ENCODE measurements at regions not wholly inside any gene's neighbourhood (a gene's known extent, or its start where the extent isn't known, plus 50 kb on each side); places are given as distances from the start of the nearest gene placed in this dataset.
"Not testable (repeated sequence)": the region's sequence is repeated elsewhere in the genome, so short reads cannot be mapped to it uniquely, and the experiment has no call there.

DNA sequence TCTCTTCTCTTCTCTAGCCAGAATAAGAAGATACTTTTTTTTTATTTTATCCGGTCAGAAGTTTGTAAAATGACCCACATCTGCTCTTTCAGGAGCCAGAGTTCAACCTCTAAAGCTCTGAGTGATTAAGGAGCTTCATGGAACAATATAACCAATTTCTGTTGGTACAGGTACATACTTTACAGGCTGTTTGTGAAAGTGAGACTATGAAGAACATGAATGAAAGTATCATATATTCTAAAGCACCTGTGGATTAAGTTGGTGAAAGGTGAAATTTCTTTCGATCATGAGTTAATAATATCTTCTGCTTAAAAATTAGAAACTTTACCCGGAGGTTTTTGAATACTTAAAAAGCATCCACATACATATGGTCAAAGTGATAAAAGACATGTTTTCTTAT, 65.2 kb downstream of the DMRT2 start:
- no peak for DNase-seq (ENCODE audit: low spot score)
- intact Hi-C loops (cut with DNase I) = no loop called here
- ATAC-seq = no peak

- ATAC-seq (no peak), DNase-seq (ENCODE audit: low spot score) (no peak)
- intact Hi-C loops (cut with DNase I) = no loop called here
These were observed 67.3 kb downstream of the DMRT2 start for GRCh38 chr9:1117439-1117838.

- intact Hi-C loops (cut with DNase I) = no loop called here
- ATAC-seq = no peak
- no peak for DNase-seq (ENCODE audit: low spot score)
These were observed 70.5 kb downstream of the DMRT2 start for GRCh38 chr9:1120500-1121165.

DNA sequence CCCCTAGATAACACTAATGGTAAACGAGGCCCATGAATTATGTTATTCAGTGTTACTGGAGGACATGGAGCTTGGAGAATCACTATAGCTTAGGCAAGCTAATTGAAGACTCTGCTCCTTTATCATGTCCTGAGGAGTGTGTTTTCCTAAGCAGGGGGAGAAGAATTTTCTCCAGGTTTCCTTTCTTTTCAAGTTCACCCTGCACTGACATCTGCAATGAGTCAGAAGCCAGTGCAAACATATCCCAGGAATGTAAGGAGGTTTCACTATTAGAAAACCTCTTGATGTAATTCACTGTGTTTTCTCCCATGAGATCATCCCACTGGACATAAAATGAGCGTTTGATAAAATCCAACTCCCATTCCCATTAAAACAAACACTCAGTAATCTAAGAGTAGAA, 75.6 kb downstream of the DMRT2 start:
- intact Hi-C loops (cut with DNase I) = no loop called here
- ATAC-seq (no peak), DNase-seq (ENCODE audit: low spot score) (no peak)

GRCh38 chr9:1128046-1128445, 77.9 kb downstream of the DMRT2 start:
- ATAC-seq (no peak), DNase-seq (ENCODE audit: low spot score) (no peak)
- intact Hi-C loops (cut with DNase I) = no loop called here

DNA sequence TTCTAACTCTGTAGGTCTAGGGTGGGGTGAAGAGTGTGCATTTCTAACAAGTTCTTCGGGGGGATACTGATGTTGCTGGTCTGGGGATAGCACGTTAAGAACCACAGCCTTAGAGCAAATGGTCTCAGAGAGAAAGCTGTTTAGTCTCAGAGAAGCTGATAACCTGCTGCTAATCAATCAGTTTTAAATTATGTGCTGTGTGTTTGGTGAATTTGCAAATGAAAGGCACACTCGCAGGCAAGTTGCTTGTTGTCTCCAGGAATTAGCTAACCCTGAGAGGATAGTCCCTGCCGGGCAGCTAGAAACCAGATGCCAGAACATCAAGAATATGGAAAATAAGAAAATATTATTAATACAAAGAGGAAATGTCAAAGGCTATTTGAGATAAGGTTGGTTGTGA, 79.2 kb downstream of the DMRT2 start:
- intact Hi-C loops (cut with DNase I) = no loop called here
- ATAC-seq (no peak), DNase-seq (ENCODE audit: low spot score) (no peak)

DNA sequence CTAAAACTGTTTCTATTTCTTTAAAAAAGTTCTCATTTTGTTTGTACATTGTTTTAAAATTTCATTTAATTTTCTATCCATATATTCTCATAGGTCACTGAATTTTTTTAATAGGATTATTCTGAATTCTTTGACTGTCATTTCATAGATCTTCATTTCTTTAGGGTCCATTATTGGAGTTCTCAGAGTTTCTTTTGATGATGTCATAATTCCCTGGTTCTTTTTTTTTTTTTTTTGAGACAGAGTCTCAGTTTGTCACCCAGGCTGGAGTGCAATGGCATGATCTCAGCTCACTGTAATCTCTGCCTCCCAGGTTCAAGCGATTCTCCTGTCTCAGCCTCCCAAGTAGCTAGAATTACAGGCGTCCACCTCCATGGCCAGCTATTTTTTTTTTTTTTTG, 89.9 kb downstream of the DMRT2 start:
- intact Hi-C loops (cut with DNase I) = no loop called here
- ATAC-seq (no peak), DNase-seq (ENCODE audit: low spot score) (no peak)

GRCh38 chr9:1151691-1152090, 101.5 kb downstream of the DMRT2 start:
- DNase-seq (ENCODE audit: low spot score) (no peak), ATAC-seq (no peak)
- intact Hi-C loops (cut with DNase I) = no loop called here

GRCh38 chr9:1152171-1152570, 102.0 kb downstream of the DMRT2 start:
- no peak for ATAC-seq
- intact Hi-C loops (cut with DNase I) = no loop called here
- no peak for DNase-seq (ENCODE audit: low spot score)

GRCh38 chr9:1154739-1155138, 104.6 kb downstream of the DMRT2 start:
- ATAC-seq = no peak
- DNase-seq (ENCODE audit: low spot score) = no peak
- intact Hi-C loops (cut with DNase I) = no loop called here

GRCh38 chr9:1155602-1156001, 105.4 kb downstream of the DMRT2 start:
- DNase-seq (ENCODE audit: low spot score) (no peak), ATAC-seq (no peak)
- intact Hi-C loops (cut with DNase I) = no loop called here

GRCh38 chr9:1156794-1157550, 106.8 kb downstream of the DMRT2 start:
- DNase-seq (ENCODE audit: low spot score) (no peak), ATAC-seq (no peak)
- intact Hi-C loops (cut with DNase I) = no loop called here

DNA sequence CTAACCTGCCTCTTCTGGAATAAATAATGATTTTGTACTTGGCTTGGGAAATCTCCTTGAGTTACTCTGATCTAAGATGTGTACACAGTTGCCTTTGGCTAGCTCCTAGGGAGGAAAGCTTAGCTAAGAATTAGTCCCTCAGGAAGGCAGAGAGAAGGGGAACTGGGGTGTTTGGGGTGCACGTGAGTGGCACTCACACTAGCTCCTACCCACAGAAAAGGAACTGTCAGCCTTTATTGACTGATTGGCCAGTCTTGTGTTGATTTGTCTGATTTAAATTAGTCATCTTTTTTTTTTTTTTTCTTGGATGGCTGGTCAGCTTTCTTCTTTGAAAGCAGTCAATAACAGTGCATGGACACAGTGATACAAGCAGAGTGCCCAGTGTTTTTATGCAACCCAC, 107.7 kb downstream of the DMRT2 start:
- DNase-seq (ENCODE audit: low spot score) (no peak), ATAC-seq (no peak)

GRCh38 chr9:1170918-1171317, 120.8 kb downstream of the DMRT2 start:
- ATAC-seq (no peak), DNase-seq (ENCODE audit: low spot score) (no peak)
- intact Hi-C loops (cut with DNase I) = no loop called here

More for the DNA sequence above, 107.7 kb downstream of the DMRT2 start:
- intact Hi-C loops (cut with DNase I) = no loop called here

- ATAC-seq (no peak), DNase-seq (ENCODE audit: low spot score) (no peak)
- intact Hi-C loops (cut with DNase I) = no loop called here
These were observed 121.4 kb downstream of the DMRT2 start for GRCh38 chr9:1171546-1171945.

DNA sequence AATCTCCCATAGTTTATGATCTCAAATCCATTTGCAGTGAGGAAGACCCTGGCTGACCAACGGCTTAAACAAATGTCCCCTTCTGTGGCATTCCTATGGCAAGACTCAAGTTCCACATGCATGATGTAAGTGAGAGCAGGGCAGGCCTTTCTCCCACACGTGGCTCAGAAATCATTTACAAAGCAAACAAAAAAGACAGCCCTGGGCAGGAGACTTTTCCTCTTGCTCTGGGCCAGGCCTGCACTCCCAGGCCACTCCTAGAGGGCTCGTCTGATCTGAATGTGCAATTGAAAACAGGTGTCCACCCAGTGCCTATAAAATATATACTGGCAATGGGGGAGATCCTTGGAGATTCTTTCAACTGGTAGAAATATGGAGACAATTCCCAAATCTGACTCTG, 123.1 kb downstream of the DMRT2 start:
- intact Hi-C loops (cut with DNase I) = no loop called here
- DNase-seq (ENCODE audit: low spot score) = no peak

GRCh38 chr9:1173993-1174392, 123.8 kb downstream of the DMRT2 start:
- ATAC-seq (no peak), DNase-seq (ENCODE audit: low spot score) (no peak)
- intact Hi-C loops (cut with DNase I) = no loop called here

More for the DNA sequence above, 123.1 kb downstream of the DMRT2 start:
- ATAC-seq = no peak

DNA sequence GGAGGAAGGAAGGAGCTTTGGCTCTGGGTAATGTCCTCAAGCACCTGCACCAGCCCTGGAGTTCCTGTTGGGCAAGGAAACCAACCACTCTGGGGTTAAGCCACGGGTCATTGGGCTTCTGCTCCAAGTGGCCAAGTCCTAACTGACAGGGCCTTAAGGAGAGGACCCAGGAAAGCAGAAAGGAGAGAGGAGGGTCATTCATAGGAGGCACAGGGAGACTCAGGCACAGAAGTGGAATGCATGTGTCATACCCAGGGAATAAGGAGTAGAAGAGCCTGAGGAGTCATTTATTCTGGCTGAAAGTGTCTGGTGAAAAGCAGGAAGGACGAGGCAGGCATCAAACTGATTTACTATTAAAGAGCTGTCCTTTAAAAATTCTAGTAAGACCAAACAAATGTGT, 129.2 kb downstream of the DMRT2 start:
- DNase-seq (ENCODE audit: low spot score) (no peak), ATAC-seq (no peak)
- intact Hi-C loops (cut with DNase I) = no loop called here

DNA sequence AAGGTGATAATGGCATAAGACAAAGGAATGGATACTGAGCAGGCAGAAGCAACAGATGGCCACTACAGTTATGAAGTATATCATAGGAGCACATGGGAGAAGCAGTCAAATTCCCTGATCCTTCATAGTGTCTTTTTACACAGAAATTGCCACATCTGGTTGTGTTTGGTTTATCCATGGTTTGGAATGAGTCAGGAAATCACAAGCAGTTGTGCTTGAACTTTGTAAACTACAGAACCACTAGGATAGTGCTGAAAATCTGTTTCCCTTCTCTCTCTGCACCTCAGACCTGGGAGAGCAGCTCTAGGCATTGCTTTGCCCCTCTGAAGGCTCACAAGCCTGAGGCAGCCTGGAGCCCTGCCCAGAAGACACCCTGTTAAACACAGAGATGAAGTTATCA, 134.0 kb downstream of the DMRT2 start:
- DNase-seq (ENCODE audit: low spot score) = no peak
- intact Hi-C loops (cut with DNase I) = no loop called here
- ATAC-seq = no peak

- DNase-seq (ENCODE audit: low spot score); ATAC-seq; intact Hi-C loops (cut with DNase I): not testable (repeated sequence)
These were observed 137.0 kb downstream of the DMRT2 start for GRCh38 chr9:1187137-1187536.

- intact Hi-C loops (cut with DNase I); DNase-seq (ENCODE audit: low spot score); ATAC-seq: not testable (repeated sequence)
These were observed 145.5 kb downstream of the DMRT2 start for GRCh38 chr9:1195636-1196035.

All from sciatic nerve (tissue), 2 donors.